H1 (cell line): ENCODE measurements at regions not wholly inside any gene's neighbourhood (a gene's known extent, or its start where the extent isn't known, plus 50 kb on each side); places are given as distances from the start of the nearest gene placed in this dataset.

Source experiments
- RAD21 ChIP-seq, 2 experiments: IDR thresholded peaks in 1 of 2; conservative IDR thresholded peaks in 1 of 2; 2 replicates each; pipeline ENCODE4 v1.6.1; 2011; ENCODE audit warnings: low read depth in 2 of 2, low read length in 2 of 2, improper control_type of control experiment in 1 of 2, inconsistent platforms in 1 of 2, mild to moderate bottlenecking in 1 of 2, moderate library complexity in 1 of 2
- TBP ChIP-seq: IDR thresholded peaks from 2 replicates; pipeline ENCODE4 v1.6.1; 2011; ENCODE audit warnings: low read depth, low read length, improper control_type of control experiment

DNA sequence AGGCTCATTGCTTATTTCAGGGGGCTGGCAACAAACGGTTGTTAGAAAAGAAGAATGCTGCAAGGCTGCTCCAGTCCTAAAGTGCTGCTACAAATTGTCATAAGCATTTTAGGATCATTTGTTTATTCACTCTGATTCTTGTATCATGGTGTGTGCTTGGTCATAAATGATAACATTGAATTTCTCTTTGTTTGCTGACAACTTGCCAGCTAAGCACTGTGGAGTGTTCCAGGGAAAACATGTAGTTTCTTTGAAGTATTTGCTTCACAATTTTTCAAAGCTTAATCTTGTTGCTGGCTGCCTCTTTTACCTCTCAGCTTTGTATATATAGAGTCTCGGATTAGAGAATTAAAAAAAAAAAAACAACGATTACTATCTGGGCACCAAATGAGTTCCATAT, 263.0 kb downstream of the PHF14 start (continued):
- TF ChIP-seq RAD21 (IDR thresholded peaks at IDR 0.05 in 1 of 2, conservative IDR thresholded peaks at IDR 0.05 in 1 of 2; ENCODE audit: low read depth in 2 of 2, low read length in 2 of 2) = no peak
- no peak for TF ChIP-seq TBP
- TF ChIP-seq, all 59 proteins: peak for 0
